ENCODE measurements at regions not wholly inside any gene's neighbourhood (a gene's known extent, or its start where the extent isn't known, plus 50 kb on each side); places are given as distances from the start of the nearest gene placed in this dataset.

- no peak for DNase-seq
- H3K36me3 Mint-ChIP-seq = no peaks in the 10 kb centered on the region
- POLR2A ChIA-PET = no interaction called here
- ATAC-seq (ENCODE audit: low read depth) = no peak
- no peak overlapping the region for H3K27ac Mint-ChIP-seq
- no peaks in the 10 kb centered on the region for H3K9me3 Mint-ChIP-seq
- no peaks in the 10 kb centered on the region for H3K4me1 Mint-ChIP-seq
- H3K4me3 Mint-ChIP-seq = no peak overlapping the region
- no peaks in the 10 kb centered on the region for H3K27me3 Mint-ChIP-seq
Observed at GRCh38 chr5:96035796-96036195, 74.1 kb upstream of the ELL2 start.

- Mint-ChIP-seq H3K36me3 (no peaks in the 10 kb centered on the region), H3K9me3 (no peaks in the 10 kb centered on the region), H3K4me3 (no peak overlapping the region), H3K4me1 (no peaks in the 10 kb centered on the region), H3K27me3 (no peaks in the 10 kb centered on the region), H3K27ac (no peak overlapping the region)
- no peak for DNase-seq
- ATAC-seq (ENCODE audit: low read depth) = no peak
- POLR2A ChIA-PET = no interaction called here
Observed at GRCh38 chr5:96033116-96033515, 71.5 kb upstream of the ELL2 start.

DNA sequence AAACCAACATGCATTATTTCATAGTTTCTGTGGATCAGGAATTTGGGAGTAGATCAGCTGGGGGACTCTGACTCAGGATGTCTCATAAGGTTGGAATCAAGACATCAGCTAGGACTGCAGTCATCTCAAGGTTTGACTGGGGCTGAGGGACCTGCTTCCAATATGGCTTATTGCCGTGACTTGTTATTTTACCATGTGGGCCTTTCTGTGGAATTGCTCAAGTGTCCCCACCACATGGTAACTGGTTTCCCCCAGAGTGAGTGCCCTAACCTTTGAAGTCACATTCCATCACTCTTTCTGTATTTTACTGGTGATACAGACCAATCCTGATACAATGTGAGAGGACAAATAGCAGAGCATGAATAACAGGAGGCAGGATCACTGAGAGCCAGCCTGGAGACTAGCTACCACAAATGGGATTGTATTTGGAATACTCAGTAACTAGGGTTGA lies 70.2 kb upstream of the ELL2 start:
- no peak for DNase-seq
- H3K4me1 Mint-ChIP-seq = no peaks in the 10 kb centered on the region
- no peaks in the 10 kb centered on the region for H3K27me3 Mint-ChIP-seq
- H3K36me3 Mint-ChIP-seq = no peaks in the 10 kb centered on the region
- POLR2A ChIA-PET = no interaction called here
- no peak for ATAC-seq (ENCODE audit: low read depth)
- no peak overlapping the region for H3K27ac Mint-ChIP-seq
- no peak overlapping the region for H3K4me3 Mint-ChIP-seq
- H3K9me3 Mint-ChIP-seq = no peaks in the 10 kb centered on the region

DNA sequence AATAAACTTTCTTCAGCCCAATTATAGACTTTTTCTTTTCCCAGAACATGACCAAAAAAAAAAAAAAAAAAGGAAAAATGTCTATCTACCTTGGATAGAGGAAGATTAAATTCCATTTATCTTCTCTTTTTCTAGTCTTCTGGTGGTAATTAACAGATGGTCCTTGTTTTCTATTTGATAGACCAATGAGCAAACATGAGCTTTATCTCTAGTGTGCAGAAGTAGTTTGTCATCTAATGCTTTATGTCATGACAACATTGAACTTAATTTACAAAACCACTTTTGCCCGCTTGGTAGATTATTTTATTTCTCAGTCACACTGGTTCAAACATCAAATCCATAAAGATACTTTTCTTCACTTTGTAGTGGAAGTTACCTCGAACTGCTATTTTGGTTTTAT lies 69.5 kb upstream of the ELL2 start:
- Mint-ChIP-seq H3K36me3 (no peaks in the 10 kb centered on the region), H3K27ac (no peak overlapping the region), H3K4me1 (no peaks in the 10 kb centered on the region), H3K4me3 (no peak overlapping the region), H3K27me3 (no peaks in the 10 kb centered on the region), H3K9me3 (no peaks in the 10 kb centered on the region)
- ATAC-seq (ENCODE audit: low read depth) = no peak
- POLR2A ChIA-PET = no interaction called here
- DNase-seq = no peak

DNA sequence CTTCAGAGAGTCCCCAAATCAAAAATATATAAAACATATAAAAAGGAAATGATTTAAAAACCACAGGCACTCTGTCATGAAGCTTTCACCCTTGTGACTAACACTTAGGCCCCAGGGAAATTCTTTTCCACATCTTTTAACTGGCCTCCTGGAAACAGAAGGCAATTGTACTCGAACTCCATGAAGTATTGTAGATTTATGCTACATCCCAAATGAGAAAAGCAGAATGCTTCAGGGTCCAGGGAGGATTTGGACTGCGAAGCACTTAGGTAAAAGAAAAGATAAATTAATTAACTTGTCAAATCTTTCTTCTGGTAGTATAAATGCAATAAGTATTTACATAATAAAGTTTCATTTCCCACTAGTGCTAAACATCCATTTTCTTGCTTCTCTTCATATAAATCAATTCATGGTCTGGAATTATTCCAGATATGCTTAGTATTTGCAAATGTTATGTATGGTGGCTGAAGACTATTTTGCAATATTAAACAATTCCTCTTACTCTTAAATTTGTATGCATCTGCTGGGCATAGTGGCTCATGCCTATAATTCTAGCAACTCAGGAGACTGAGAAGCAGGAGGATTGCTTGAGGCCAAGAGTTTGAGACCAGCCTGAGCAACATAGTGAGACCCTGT lies 64.9 kb upstream of the ELL2 start:
- POLR2A ChIA-PET = no interaction called here
- ATAC-seq (ENCODE audit: low read depth) (no peak), DNase-seq (no peak)
- H3K36me3 Mint-ChIP-seq = no peaks in the 10 kb centered on the region
- H3K9me3 Mint-ChIP-seq = no peaks in the 10 kb centered on the region
- H3K27me3 Mint-ChIP-seq = no peaks in the 10 kb centered on the region
- no peaks in the 10 kb centered on the region for H3K4me1 Mint-ChIP-seq
- H3K4me3 Mint-ChIP-seq = no peak overlapping the region
- no peak overlapping the region for H3K27ac Mint-ChIP-seq

GRCh38 chr5:96024683-96025475 lies 63.2 kb upstream of the ELL2 start:
- POLR2A ChIA-PET = no interaction called here
- no peak overlapping the region for H3K4me3 Mint-ChIP-seq

DNA sequence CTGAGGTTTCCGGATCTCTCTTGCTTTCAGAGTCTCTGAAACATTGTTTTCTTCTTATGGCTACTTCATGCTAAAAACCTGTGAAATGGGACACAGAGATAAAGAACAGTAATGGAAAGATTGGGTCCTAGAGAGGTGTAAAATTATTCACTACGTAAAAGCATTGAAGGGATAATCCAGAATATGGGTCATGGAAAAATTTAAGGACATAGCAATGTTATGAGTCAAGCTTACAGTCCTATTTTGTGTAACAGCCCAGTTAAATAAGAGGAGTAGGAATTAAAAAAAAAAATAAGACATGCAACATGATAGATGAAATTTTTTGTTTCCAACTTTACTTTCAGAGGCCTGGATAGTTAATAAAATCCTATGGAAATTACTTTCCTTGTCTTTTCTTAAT lies 61.9 kb upstream of the ELL2 start:
- ATAC-seq (ENCODE audit: low read depth) (no peak), DNase-seq (no peak)
- Mint-ChIP-seq H3K9me3 (no peaks in the 10 kb centered on the region), H3K4me1 (no peaks in the 10 kb centered on the region), H3K27me3 (no peaks in the 10 kb centered on the region), H3K27ac (no peak overlapping the region), H3K36me3 (no peaks in the 10 kb centered on the region), H3K4me3 (no peak overlapping the region)
- POLR2A ChIA-PET = no interaction called here

More at GRCh38 chr5:96024683-96025475, 63.2 kb upstream of the ELL2 start:
- Mint-ChIP-seq H3K9me3 (no peaks in the 10 kb centered on the region), H3K27me3 (no peaks in the 10 kb centered on the region), H3K36me3 (no peaks in the 10 kb centered on the region), H3K4me1 (no peaks in the 10 kb centered on the region), H3K27ac (no peak overlapping the region)
- DNase-seq (no peak), ATAC-seq (ENCODE audit: low read depth) (no peak)

GRCh38 chr5:96022971-96023370 lies 61.3 kb upstream of the ELL2 start:
- ATAC-seq (ENCODE audit: low read depth) (no peak), DNase-seq (no peak)
- POLR2A ChIA-PET = no interaction called here
- Mint-ChIP-seq H3K4me1 (no peaks in the 10 kb centered on the region), H3K36me3 (no peaks in the 10 kb centered on the region), H3K27ac (no peak overlapping the region), H3K4me3 (no peak overlapping the region), H3K27me3 (no peaks in the 10 kb centered on the region), H3K9me3 (no peaks in the 10 kb centered on the region)

GRCh38 chr5:96017951-96018350 lies 56.3 kb upstream of the ELL2 start:
- POLR2A ChIA-PET = no interaction called here
- ATAC-seq (ENCODE audit: low read depth) (no peak), DNase-seq (no peak)
- Mint-ChIP-seq H3K4me1 (peaks cover 7% of the 10 kb centered on the region), H3K4me3 (no peak overlapping the region), H3K27ac (no peak overlapping the region), H3K9me3 (peaks cover 3% of the 10 kb centered on the region), H3K27me3 (no peaks in the 10 kb centered on the region), H3K36me3 (no peaks in the 10 kb centered on the region)

GRCh38 chr5:96016216-96016615 lies 54.6 kb upstream of the ELL2 start:
- H3K27me3 Mint-ChIP-seq = no peaks in the 10 kb centered on the region
- peaks cover 7% of the 10 kb centered on the region for H3K4me1 Mint-ChIP-seq
- no peak for ATAC-seq (ENCODE audit: low read depth)
- no peak overlapping the region for H3K27ac Mint-ChIP-seq
- H3K4me3 Mint-ChIP-seq = no peak overlapping the region
- peaks cover 3% of the 10 kb centered on the region for H3K9me3 Mint-ChIP-seq
- H3K36me3 Mint-ChIP-seq = no peaks in the 10 kb centered on the region
- POLR2A ChIA-PET = no interaction called here
- DNase-seq = no peak

GRCh38 chr5:96015709-96016108 lies 54.1 kb upstream of the ELL2 start:
- H3K9me3 Mint-ChIP-seq = peaks cover 3% of the 10 kb centered on the region
- H3K27ac Mint-ChIP-seq = no peak overlapping the region
- H3K36me3 Mint-ChIP-seq = no peaks in the 10 kb centered on the region
- POLR2A ChIA-PET = no interaction called here
- H3K4me1 Mint-ChIP-seq = peaks cover 7% of the 10 kb centered on the region
- H3K27me3 Mint-ChIP-seq = no peaks in the 10 kb centered on the region
- no peak for ATAC-seq (ENCODE audit: low read depth)
- H3K4me3 Mint-ChIP-seq = no peak overlapping the region
- no peak for DNase-seq

GRCh38 chr5:96014395-96014794 lies 52.7 kb upstream of the ELL2 start:
- H3K9me3 Mint-ChIP-seq = peaks cover 3% of the 10 kb centered on the region
- peaks cover 7% of the 10 kb centered on the region for H3K4me1 Mint-ChIP-seq
- H3K36me3 Mint-ChIP-seq = no peaks in the 10 kb centered on the region
- no peaks in the 10 kb centered on the region for H3K27me3 Mint-ChIP-seq
- POLR2A ChIA-PET = no interaction called here
- no peak for DNase-seq
- ATAC-seq (ENCODE audit: low read depth) = no peak
- no peak overlapping the region for H3K4me3 Mint-ChIP-seq
- no peak overlapping the region for H3K27ac Mint-ChIP-seq

DNA sequence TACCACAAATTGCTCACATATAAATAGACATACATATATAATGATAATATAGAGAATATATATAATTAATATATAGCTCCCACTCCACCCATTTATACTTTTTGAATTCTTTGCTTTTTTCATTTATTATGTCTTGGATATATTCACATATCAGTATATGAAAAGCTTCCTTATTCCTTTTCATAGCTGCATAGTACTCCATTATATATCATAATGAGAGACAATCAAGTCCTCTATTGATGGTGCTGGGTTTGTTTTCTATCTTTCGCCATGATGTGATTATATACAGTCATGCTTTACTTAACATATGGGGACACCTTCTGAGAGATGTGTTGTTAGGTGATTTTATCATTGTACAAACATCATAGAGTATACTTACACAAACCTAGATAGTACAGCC lies 51.6 kb upstream of the ELL2 start:
- Mint-ChIP-seq H3K27me3 (no peaks in the 10 kb centered on the region), H3K27ac (no peak overlapping the region), H3K9me3 (peaks cover 3% of the 10 kb centered on the region), H3K36me3 (no peaks in the 10 kb centered on the region), H3K4me1 (peaks cover 7% of the 10 kb centered on the region), H3K4me3 (no peak overlapping the region)
- POLR2A ChIA-PET = no interaction called here
- DNase-seq = no peak
- ATAC-seq (ENCODE audit: low read depth) = no peak

DNA sequence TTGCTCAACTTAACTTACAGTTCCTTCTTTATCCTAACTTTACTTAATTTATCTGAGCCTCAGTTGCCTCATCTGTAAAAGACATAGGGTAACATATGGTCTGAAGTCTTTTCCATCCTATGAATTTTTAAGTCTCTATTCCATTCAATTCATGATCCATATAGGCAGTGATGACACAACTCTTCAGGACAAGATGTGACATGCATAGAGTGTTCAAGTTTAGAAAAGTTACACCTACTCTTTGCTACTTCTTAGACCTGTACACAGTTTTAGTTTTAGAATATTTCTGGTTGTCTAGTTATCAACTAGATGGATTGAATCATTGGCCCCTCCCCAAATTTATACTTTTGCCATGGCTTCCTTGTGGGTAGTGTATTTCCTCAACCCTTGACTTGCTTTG lies 50.7 kb upstream of the ELL2 start:
- H3K4me1 Mint-ChIP-seq = peaks cover 7% of the 10 kb centered on the region
- no peaks in the 10 kb centered on the region for H3K36me3 Mint-ChIP-seq
- no peaks in the 10 kb centered on the region for H3K27me3 Mint-ChIP-seq
- POLR2A ChIA-PET = no interaction called here
- DNase-seq (no peak), ATAC-seq (ENCODE audit: low read depth) (no peak)
- no peak overlapping the region for H3K4me3 Mint-ChIP-seq
- no peak overlapping the region for H3K27ac Mint-ChIP-seq
- H3K9me3 Mint-ChIP-seq = peaks cover 3% of the 10 kb centered on the region

Measured in activated naive CD8-positive, alpha-beta T cell treated with anti-CD3 and anti-CD28 coated beads, Interleukin-2, amount 10 ng/mL, durations not matched to agents 7 days and 5 days (primary cell).